GM12878 (cell line): ENCODE measurements at regions not wholly inside any gene's neighbourhood (a gene's known extent, or its start where the extent isn't known, plus 50 kb on each side); places are given as distances from the start of the nearest gene placed in this dataset.

ENCODE experiments used
- CUX1 ChIP-seq: IDR thresholded peaks from 2 replicates; pipeline ENCODE4 v1.6.1; 2012; ENCODE audit warnings: improper control_type of control experiment, low read depth, low read length; ENCODE audit not compliant: insufficient replicate concordance
- EED ChIP-seq: sonication (generic); IDR thresholded peaks from 2 replicates; pipeline ENCODE4 v1.6.1; 2016; ENCODE audit warnings: antibody characterized with exemption, low read depth
- FOXM1 ChIP-seq: IDR thresholded peaks from 2 replicates; pipeline ENCODE4 v1.6.1; 2012; ENCODE audit warnings: low read depth, mild to moderate bottlenecking, inconsistent platforms, low read length, moderate library complexity
- IRF3 ChIP-seq: fragments of 450-650 bp; IDR thresholded peaks from 2 replicates; pipeline ENCODE4 v1.6.1; 2014; ENCODE audit warnings: mild to moderate bottlenecking
- IRF4 ChIP-seq: IDR thresholded peaks from 2 replicates; pipeline ENCODE4 v1.6.1; 2011; ENCODE audit warnings: low read depth, low read length
- MXI1 ChIP-seq: fragments of 150-350 bp; IDR thresholded peaks from 2 replicates; pipeline ENCODE4 v1.6.1; 2011; ENCODE audit warnings: low read depth, mild to moderate bottlenecking, inconsistent platforms, low read length, improper control_type of control experiment
- POLR2A ChIP-seq: IDR thresholded peaks from 2 replicates; pipeline ENCODE4 v1.6.1; 2011; ENCODE audit warnings: low read depth, mild to moderate bottlenecking, low read length
- TAF1 ChIP-seq: IDR thresholded peaks from 2 replicates; pipeline ENCODE4 v1.6.1; 2011; ENCODE audit warnings: mild to moderate bottlenecking, low read depth, low read length, borderline replicate concordance
- ZNF384 ChIP-seq: IDR thresholded peaks from 2 replicates; pipeline ENCODE4 v1.6.1; 2012; ENCODE audit warnings: low read depth, mild to moderate bottlenecking, low read length, improper control_type of control experiment, borderline replicate concordance
- TF ChIP-seq, protein P1 (sequence below): fragments of 450-650 bp; IDR thresholded peaks from 2 replicates; pipeline ENCODE4 v1.6.1; 2017; ENCODE audit warnings: mild to moderate bottlenecking
- TF ChIP-seq, protein P2 (sequence below): fragments of 450-650 bp; IDR thresholded peaks from 2 replicates; pipeline ENCODE4 v1.6.1; 2016; ENCODE audit warnings: mild to moderate bottlenecking
- TF ChIP-seq, protein P3 (sequence below): fragments of 450-650 bp; formaldehyde crosslinking; IDR thresholded peaks from 2 replicates; pipeline ENCODE4 v1.4.0; 2022; ENCODE audit warnings: mild to moderate bottlenecking, moderate library complexity

DNA sequence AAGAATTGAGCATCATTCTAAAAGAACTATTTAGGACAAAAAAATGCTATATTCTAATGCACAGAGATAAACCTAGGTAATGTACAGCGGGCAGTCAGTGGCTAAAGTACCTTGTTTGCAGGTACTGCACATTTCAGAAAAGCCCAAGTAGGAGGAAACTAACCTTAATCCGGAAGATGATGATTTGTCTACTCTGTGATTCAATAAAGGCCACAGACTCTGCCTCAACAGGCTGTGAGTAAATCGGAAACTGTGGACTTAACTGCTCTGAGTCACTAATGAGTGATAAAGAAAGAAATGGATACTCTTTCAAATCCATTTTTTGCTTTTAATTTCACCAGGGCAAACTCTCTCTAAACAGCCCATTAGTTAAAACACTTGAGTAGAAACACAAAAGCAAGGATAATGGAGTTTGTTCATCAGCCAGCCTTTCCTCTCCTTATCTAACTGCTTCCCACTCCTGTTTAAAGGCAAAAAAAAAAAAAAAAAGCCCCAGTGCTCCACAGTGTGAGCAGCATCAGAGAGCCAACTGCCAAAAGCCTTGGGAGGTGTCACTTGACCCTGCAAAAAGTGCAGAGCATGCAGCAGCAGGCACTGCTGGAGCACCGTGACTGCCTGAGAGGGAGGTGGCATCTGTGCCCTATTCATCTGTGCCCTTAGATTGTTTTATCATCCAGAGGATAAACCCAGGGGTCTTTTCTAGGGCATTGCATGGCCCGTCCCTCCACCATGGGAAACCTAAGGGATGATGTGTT lies 187.7 kb downstream of the SATB1 start (continued):
- TF ChIP-seq, protein P1, sequence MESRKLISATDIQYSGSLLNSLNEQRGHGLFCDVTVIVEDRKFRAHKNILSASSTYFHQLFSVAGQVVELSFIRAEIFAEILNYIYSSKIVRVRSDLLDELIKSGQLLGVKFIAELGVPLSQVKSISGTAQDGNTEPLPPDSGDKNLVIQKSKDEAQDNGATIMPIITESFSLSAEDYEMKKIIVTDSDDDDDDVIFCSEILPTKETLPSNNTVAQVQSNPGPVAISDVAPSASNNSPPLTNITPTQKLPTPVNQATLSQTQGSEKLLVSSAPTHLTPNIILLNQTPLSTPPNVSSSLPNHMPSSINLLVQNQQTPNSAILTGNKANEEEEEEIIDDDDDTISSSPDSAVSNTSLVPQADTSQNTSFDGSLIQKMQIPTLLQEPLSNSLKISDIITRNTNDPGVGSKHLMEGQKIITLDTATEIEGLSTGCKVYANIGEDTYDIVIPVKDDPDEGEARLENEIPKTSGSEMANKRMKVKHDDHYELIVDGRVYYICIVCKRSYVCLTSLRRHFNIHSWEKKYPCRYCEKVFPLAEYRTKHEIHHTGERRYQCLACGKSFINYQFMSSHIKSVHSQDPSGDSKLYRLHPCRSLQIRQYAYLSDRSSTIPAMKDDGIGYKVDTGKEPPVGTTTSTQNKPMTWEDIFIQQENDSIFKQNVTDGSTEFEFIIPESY = no peak
- TF ChIP-seq POLR2A (no peak), FOXM1 (no peak), ZNF384 (no peak), CUX1 (no peak), IRF4 (peak; percentile 50; the same call in 1 of the 2 replicates), EED (peak; percentile 52; the same call in 1 of the 2 replicates), IRF3 (no peak), TAF1 (no peak), MXI1 (no peak)
- TF ChIP-seq, protein P2, sequence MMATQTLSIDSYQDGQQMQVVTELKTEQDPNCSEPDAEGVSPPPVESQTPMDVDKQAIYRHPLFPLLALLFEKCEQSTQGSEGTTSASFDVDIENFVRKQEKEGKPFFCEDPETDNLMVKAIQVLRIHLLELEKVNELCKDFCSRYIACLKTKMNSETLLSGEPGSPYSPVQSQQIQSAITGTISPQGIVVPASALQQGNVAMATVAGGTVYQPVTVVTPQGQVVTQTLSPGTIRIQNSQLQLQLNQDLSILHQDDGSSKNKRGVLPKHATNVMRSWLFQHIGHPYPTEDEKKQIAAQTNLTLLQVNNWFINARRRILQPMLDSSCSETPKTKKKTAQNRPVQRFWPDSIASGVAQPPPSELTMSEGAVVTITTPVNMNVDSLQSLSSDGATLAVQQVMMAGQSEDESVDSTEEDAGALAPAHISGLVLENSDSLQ = no peak
- TF ChIP-seq, protein P3, sequence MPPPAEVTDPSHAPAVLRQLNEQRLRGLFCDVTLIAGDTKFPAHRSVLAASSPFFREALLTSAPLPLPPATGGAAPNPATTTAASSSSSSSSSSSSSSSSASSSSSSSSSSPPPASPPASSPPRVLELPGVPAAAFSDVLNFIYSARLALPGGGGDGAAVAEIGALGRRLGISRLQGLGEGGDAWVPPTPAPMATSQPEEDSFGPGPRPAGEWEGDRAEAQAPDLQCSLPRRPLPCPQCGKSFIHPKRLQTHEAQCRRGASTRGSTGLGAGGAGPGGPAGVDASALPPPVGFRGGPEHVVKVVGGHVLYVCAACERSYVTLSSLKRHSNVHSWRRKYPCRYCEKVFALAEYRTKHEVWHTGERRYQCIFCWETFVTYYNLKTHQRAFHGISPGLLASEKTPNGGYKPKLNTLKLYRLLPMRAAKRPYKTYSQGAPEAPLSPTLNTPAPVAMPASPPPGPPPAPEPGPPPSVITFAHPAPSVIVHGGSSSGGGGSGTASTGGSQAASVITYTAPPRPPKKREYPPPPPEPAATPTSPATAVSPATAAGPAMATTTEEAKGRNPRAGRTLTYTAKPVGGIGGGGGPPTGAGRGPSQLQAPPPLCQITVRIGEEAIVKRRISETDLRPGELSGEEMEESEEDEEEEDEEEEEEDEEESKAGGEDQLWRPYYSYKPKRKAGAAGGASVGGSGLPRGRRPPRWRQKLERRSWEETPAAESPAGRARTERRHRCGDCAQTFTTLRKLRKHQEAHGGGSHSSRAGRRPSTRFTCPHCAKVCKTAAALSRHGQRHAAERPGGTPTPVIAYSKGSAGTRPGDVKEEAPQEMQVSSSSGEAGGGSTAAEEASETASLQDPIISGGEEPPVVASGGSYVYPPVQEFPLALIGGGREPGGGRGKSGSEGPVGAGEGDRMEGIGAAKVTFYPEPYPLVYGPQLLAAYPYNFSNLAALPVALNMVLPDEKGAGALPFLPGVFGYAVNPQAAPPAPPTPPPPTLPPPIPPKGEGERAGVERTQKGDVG = no peak
